Caco-2 (cell line): ENCODE measurements at regions not wholly inside any gene's neighbourhood (a gene's known extent, or its start where the extent isn't known, plus 50 kb on each side); places are given as distances from the start of the nearest gene placed in this dataset.

Experiments
- BruUV-seq: library from RNA; stranded (reverse); fragments of 400-500 nt; replicated peaks from 2 replicates; lab custom pipeline; 2021; lab: Mats Ljungman, UMichigan
- CTCF ChIA-PET: fragments of 300-600 bp; sonication (Branson Sonifier 250); formaldehyde crosslinking; loops from one replicate; lab custom pipeline; 2022; ENCODE audit warnings: antibody characterized with exemption; lab: Charles Lee
- POLR2A ChIA-PET: fragments of 300-600 bp; sonication (Branson Sonifier 250); formaldehyde crosslinking; loops from one replicate; lab custom pipeline; 2022; ENCODE audit warnings: antibody characterized with exemption; lab: Charles Lee
- DNase-seq, 2 experiments: peaks; one replicate each; pipeline versions ENCODE4 v3.0.0 to v3.0.0-alpha.2; 2020 to 2022
- H3K27me3 ChIP-seq: replicated peaks from 2 replicates; pipeline ENCODE4 v1.6.0; 2011; ENCODE audit warnings: low read length; ENCODE audit not compliant: control insufficient read depth, insufficient read depth
- H3K36me3 ChIP-seq: 2 replicates; pipeline ENCODE4 v1.5.1; 2011; ENCODE audit warnings: low read length; ENCODE audit not compliant: control insufficient read depth, insufficient read depth
- H3K4me1 ChIP-seq: fragments of 250-450 bp; sonication (Bioruptor Pico); 2 replicates; pipeline ENCODE4 v1.5.1; 2020; ENCODE audit warnings: mild to moderate bottlenecking
- H3K4me3 ChIP-seq: 2 replicates; pipeline ENCODE4 v1.5.1; 2011; ENCODE audit warnings: low read depth, mild to moderate bottlenecking, control low read depth, low read length
- H3K9me3 ChIP-seq: fragments of 250-450 bp; sonication (Bioruptor Pico); 2 replicates; pipeline ENCODE4 v1.5.1; 2020; ENCODE audit warnings: mild to moderate bottlenecking, moderate library complexity
- H3K27ac Mint-ChIP-seq: one replicate; pipeline ENCODE4 v1.8.0; 2022; ENCODE audit warnings: mixed read lengths; ENCODE audit not compliant: unreplicated experiment
- H3K27me3 Mint-ChIP-seq: one replicate; pipeline ENCODE4 v1.8.0; 2022; ENCODE audit warnings: mixed read lengths; ENCODE audit not compliant: insufficient read depth, unreplicated experiment
- H3K36me3 Mint-ChIP-seq: one replicate; pipeline ENCODE4 v1.8.0; 2022; ENCODE audit warnings: mild to moderate bottlenecking, mixed read lengths; ENCODE audit not compliant: insufficient read depth, unreplicated experiment
- H3K4me1 Mint-ChIP-seq: one replicate; pipeline ENCODE4 v1.8.0; 2022; ENCODE audit warnings: low read depth, mixed read lengths; ENCODE audit not compliant: unreplicated experiment
- H3K4me3 Mint-ChIP-seq: one replicate; pipeline ENCODE4 v1.8.0; 2022; ENCODE audit warnings: mild to moderate bottlenecking, moderate library complexity, mixed read lengths; ENCODE audit not compliant: unreplicated experiment
- H3K9me3 Mint-ChIP-seq: one replicate; pipeline ENCODE4 v1.8.0; 2022; ENCODE audit warnings: mixed read lengths; ENCODE audit not compliant: unreplicated experiment
- CTCF ChIP-seq, 2 experiments: fragments of 200-600 bp in 1 of 2; IDR thresholded peaks; 1 replicate in 1 of 2; 2 replicates in 1 of 2; pipeline versions ENCODE4 v1.5.1 to v1.8.0; 2011 to 2022; ENCODE audit warnings: antibody characterized with exemption in 1 of 2, control low read depth in 1 of 2, inconsistent platforms in 1 of 2, low read depth in 1 of 2, low read length in 1 of 2, mild to moderate bottlenecking in 1 of 2, moderate library complexity in 1 of 2; ENCODE audit not compliant: insufficient read depth in 1 of 2, severe bottlenecking in 1 of 2, unreplicated experiment in 1 of 2
- intact Hi-C: fragments of 100-400 bp; cut with micrococcal nuclease; formaldehyde crosslinking; loops from one replicate; pipeline ENCODE4 v1.10.0; 2022; ENCODE audit not compliant: unreplicated experiment

GRCh38 chrX:134171661-134172587, 65.1 kb upstream of the CCDC160 start:
- H3K9me3 ChIP-seq: no peaks in the 10 kb centered on the region
- no peak overlapping the region for H3K4me3 ChIP-seq
- Mint-ChIP-seq H3K4me1 (no peaks in the 10 kb centered on the region), H3K27ac (no peak overlapping the region), H3K4me3 (no peak overlapping the region), H3K27me3 (no peaks in the 10 kb centered on the region), H3K9me3 (no peaks in the 10 kb centered on the region), H3K36me3 (no peaks in the 10 kb centered on the region)
- DNase-seq: no peak
- no peaks in the 10 kb centered on the region for H3K4me1 ChIP-seq
- no peak for TF ChIP-seq CTCF (IDR thresholded peaks at IDR 0.05; ENCODE audit: insufficient read depth in 1 of 2, low read depth in 1 of 2, low read length in 1 of 2, severe bottlenecking in 1 of 2, unreplicated experiment in 1 of 2)
- H3K36me3 ChIP-seq: no peaks in the 10 kb centered on the region
- CTCF ChIA-PET: no interaction called here
- POLR2A ChIA-PET: no interaction called here
- intact Hi-C loops: no loop called here
- BruUV-seq: no TSS peak
- H3K27me3 ChIP-seq: no peaks in the 10 kb centered on the region

- intact Hi-C loops: no loop called here
- H3K9me3 ChIP-seq: no peaks in the 10 kb centered on the region
- H3K27me3 ChIP-seq: no peaks in the 10 kb centered on the region
- Mint-ChIP-seq H3K4me3 (no peak overlapping the region), H3K9me3 (no peaks in the 10 kb centered on the region), H3K4me1 (no peaks in the 10 kb centered on the region), H3K27ac (no peak overlapping the region), H3K27me3 (no peaks in the 10 kb centered on the region), H3K36me3 (no peaks in the 10 kb centered on the region)
- DNase-seq: no peak
- CTCF ChIA-PET: no interaction called here
- no peaks in the 10 kb centered on the region for H3K4me1 ChIP-seq
- POLR2A ChIA-PET: no interaction called here
- no TSS peak for BruUV-seq
- no peak for TF ChIP-seq CTCF (IDR thresholded peaks at IDR 0.05; ENCODE audit: insufficient read depth in 1 of 2, low read depth in 1 of 2, low read length in 1 of 2, severe bottlenecking in 1 of 2, unreplicated experiment in 1 of 2)
- no peak overlapping the region for H3K4me3 ChIP-seq
- no peaks in the 10 kb centered on the region for H3K36me3 ChIP-seq
Observed at GRCh38 chrX:134172588-134173259, 64.3 kb upstream of the CCDC160 start.

GRCh38 chrX:134173541-134174272, 63.3 kb upstream of the CCDC160 start:
- ChIA-PET POLR2A (no interaction called here), CTCF (no interaction called here)
- H3K9me3 ChIP-seq: no peaks in the 10 kb centered on the region
- Mint-ChIP-seq H3K9me3 (no peaks in the 10 kb centered on the region), H3K4me3 (no peak overlapping the region), H3K27me3 (no peaks in the 10 kb centered on the region), H3K27ac (no peak overlapping the region), H3K4me1 (no peaks in the 10 kb centered on the region), H3K36me3 (no peaks in the 10 kb centered on the region)
- no peaks in the 10 kb centered on the region for H3K4me1 ChIP-seq
- no peak overlapping the region for H3K4me3 ChIP-seq
- BruUV-seq: no TSS peak
- intact Hi-C loops: no loop called here
- no peaks in the 10 kb centered on the region for H3K27me3 ChIP-seq
- DNase-seq: no peak
- no peak for TF ChIP-seq CTCF (IDR thresholded peaks at IDR 0.05; ENCODE audit: insufficient read depth in 1 of 2, low read depth in 1 of 2, low read length in 1 of 2, severe bottlenecking in 1 of 2, unreplicated experiment in 1 of 2)
- no peaks in the 10 kb centered on the region for H3K36me3 ChIP-seq
